Panc1 (cell line): ENCODE measurements at regions not wholly inside any gene's neighbourhood (a gene's known extent, or its start where the extent isn't known, plus 50 kb on each side); places are given as distances from the start of the nearest gene placed in this dataset.

Experiments
- ATAC-seq: fragments of 200-7000 bp; cut with Tn5 transposase; 2 replicates; pipeline ENCODE4 v1.9.1; 2020; ENCODE audit warnings: mild to moderate bottlenecking, moderate library complexity
- BruUV-seq: library from RNA; stranded (reverse); fragments of 400-500 nt; replicated peaks from 2 replicates; lab custom pipeline; 2021; lab: Mats Ljungman, UMichigan
- CTCF ChIA-PET: fragments of 300-600 bp; sonication (Branson Sonifier 250); formaldehyde crosslinking; loops from one replicate; lab custom pipeline; 2022; ENCODE audit warnings: antibody characterized with exemption; lab: Charles Lee
- POLR2A ChIA-PET: fragments of 300-600 bp; sonication (Branson Sonifier 250); formaldehyde crosslinking; loops from one replicate; lab custom pipeline; 2022; ENCODE audit warnings: antibody characterized with exemption; lab: Charles Lee
- DNase-seq: peaks from one replicate; pipeline ENCODE4 v3.0.0-alpha.2; 2010; ENCODE audit warnings: low read depth, low spot score
- H3K27ac ChIP-seq: 2 replicates; pipeline ENCODE4 v1.5.1; 2011; ENCODE audit warnings: mild to moderate bottlenecking, low read length, inconsistent platforms
- H3K27me3 ChIP-seq: fragments of 200-500 bp; sonication (Bioruptor generic); 2 replicates; pipeline ENCODE4 v1.6.0; 2014; ENCODE audit warnings: low read length, inconsistent platforms; ENCODE audit not compliant: control insufficient read depth, insufficient read depth
- H3K36me3 ChIP-seq: fragments of 200-500 bp; sonication (Bioruptor generic); 2 replicates; pipeline ENCODE4 v1.5.1; 2014; ENCODE audit warnings: inconsistent platforms, mild to moderate bottlenecking, low read length, moderate library complexity; ENCODE audit not compliant: control insufficient read depth, insufficient read depth
- H3K4me1 ChIP-seq: 2 replicates; pipeline ENCODE4 v1.5.1; 2011; ENCODE audit warnings: inconsistent platforms, mild to moderate bottlenecking, low read length, moderate library complexity; ENCODE audit not compliant: control insufficient read depth, insufficient read depth
- H3K4me3 ChIP-seq, 2 experiments: 2 replicates each; pipeline ENCODE4 v1.5.1; 2011 to 2012; ENCODE audit warnings: low read depth in 2 of 2, low read length in 2 of 2, mild to moderate bottlenecking in 2 of 2, inconsistent platforms in 1 of 2, moderate library complexity in 1 of 2
- H3K9me3 ChIP-seq: fragments of 200-500 bp; sonication (Bioruptor generic); 2 replicates; pipeline ENCODE4 v1.5.1; 2014; ENCODE audit warnings: low read depth, mild to moderate bottlenecking, inconsistent platforms, low read length, moderate library complexity; ENCODE audit not compliant: control insufficient read depth, insufficient read depth
- POLR2AphosphoS5 ChIP-seq: IDR thresholded peaks from 2 replicates; pipeline ENCODE4 v1.6.1; 2012; ENCODE audit warnings: mild to moderate bottlenecking, low read depth, low read length, moderate library complexity
- SIN3A ChIP-seq: IDR thresholded peaks from 2 replicates; pipeline ENCODE4 v1.6.1; 2012; ENCODE audit warnings: low read depth, mild to moderate bottlenecking, low read length, moderate library complexity, borderline replicate concordance; ENCODE audit not compliant: insufficient read depth
- TCF7L2 ChIP-seq: IDR thresholded peaks from 2 replicates; pipeline ENCODE4 v1.6.1; 2011; ENCODE audit warnings: mild to moderate bottlenecking, low read depth, low read length, inconsistent platforms
- in situ Hi-C: cut with HindIII; loops from 2 replicates; pipeline ENCODE4 v1.10.0; 2016; ENCODE audit warnings: low sequenced_read_pairs, low pct_unique_long_range_greater_than_20kb
- intact Hi-C: fragments of 100-400 bp; cut with micrococcal nuclease; formaldehyde crosslinking; loops from one replicate; pipeline ENCODE4 v1.10.0; 2022; ENCODE audit not compliant: unreplicated experiment
- TF ChIP-seq, protein P1 (sequence below), 2 experiments: IDR thresholded peaks; 2 replicates each; pipeline ENCODE4 v1.6.1; 2011 to 2012; ENCODE audit warnings: low read depth in 2 of 2, control low read depth in 1 of 2, low read length in 1 of 2, mild to moderate bottlenecking in 1 of 2, moderate library complexity in 1 of 2; ENCODE audit not compliant: insufficient read depth in 1 of 2
- TF ChIP-seq, protein P2 (sequence below): fragments of 450-650 bp; IDR thresholded peaks from 2 replicates; pipeline ENCODE4 v1.5.1; 2017; ENCODE audit warnings: mild to moderate bottlenecking

DNA sequence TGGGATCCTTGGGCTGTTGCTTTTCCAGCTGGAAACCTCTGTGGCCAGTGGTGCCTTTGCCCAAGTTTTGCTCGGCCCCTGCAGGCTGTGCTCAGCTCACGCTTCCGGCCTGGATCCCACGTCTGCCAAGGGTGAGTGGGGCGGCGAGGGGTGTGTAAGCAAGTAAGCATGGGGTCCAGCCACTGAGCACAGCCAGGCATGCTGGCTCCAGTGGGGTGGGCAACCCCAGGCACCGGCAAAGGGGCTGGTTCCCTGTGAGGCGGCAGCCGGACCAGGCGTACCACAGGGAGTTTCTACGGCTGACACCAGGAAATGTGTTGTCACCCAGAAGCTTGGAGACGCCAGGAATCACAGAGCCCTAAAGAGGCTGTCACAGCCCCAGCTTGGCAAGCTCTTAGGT lies 393.4 kb upstream of the CCDC196 start:
- intact Hi-C loops (no loop called here), in situ Hi-C loops (no loop called here)
- TF ChIP-seq, protein P1, sequence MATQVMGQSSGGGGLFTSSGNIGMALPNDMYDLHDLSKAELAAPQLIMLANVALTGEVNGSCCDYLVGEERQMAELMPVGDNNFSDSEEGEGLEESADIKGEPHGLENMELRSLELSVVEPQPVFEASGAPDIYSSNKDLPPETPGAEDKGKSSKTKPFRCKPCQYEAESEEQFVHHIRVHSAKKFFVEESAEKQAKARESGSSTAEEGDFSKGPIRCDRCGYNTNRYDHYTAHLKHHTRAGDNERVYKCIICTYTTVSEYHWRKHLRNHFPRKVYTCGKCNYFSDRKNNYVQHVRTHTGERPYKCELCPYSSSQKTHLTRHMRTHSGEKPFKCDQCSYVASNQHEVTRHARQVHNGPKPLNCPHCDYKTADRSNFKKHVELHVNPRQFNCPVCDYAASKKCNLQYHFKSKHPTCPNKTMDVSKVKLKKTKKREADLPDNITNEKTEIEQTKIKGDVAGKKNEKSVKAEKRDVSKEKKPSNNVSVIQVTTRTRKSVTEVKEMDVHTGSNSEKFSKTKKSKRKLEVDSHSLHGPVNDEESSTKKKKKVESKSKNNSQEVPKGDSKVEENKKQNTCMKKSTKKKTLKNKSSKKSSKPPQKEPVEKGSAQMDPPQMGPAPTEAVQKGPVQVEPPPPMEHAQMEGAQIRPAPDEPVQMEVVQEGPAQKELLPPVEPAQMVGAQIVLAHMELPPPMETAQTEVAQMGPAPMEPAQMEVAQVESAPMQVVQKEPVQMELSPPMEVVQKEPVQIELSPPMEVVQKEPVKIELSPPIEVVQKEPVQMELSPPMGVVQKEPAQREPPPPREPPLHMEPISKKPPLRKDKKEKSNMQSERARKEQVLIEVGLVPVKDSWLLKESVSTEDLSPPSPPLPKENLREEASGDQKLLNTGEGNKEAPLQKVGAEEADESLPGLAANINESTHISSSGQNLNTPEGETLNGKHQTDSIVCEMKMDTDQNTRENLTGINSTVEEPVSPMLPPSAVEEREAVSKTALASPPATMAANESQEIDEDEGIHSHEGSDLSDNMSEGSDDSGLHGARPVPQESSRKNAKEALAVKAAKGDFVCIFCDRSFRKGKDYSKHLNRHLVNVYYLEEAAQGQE (IDR thresholded peaks at IDR 0.05; ENCODE audit: insufficient read depth in 1 of 2, low read depth in 2 of 2, low read length in 1 of 2): no peak
- TF ChIP-seq TCF7L2 (no peak), SIN3A (no peak), POLR2AphosphoS5 (no peak)
- TF ChIP-seq, protein P2, sequence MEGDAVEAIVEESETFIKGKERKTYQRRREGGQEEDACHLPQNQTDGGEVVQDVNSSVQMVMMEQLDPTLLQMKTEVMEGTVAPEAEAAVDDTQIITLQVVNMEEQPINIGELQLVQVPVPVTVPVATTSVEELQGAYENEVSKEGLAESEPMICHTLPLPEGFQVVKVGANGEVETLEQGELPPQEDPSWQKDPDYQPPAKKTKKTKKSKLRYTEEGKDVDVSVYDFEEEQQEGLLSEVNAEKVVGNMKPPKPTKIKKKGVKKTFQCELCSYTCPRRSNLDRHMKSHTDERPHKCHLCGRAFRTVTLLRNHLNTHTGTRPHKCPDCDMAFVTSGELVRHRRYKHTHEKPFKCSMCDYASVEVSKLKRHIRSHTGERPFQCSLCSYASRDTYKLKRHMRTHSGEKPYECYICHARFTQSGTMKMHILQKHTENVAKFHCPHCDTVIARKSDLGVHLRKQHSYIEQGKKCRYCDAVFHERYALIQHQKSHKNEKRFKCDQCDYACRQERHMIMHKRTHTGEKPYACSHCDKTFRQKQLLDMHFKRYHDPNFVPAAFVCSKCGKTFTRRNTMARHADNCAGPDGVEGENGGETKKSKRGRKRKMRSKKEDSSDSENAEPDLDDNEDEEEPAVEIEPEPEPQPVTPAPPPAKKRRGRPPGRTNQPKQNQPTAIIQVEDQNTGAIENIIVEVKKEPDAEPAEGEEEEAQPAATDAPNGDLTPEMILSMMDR: no peak
- Histone ChIP-seq H3K27ac (no peak overlapping the region), H3K9me3 (no peaks in the 10 kb centered on the region), H3K4me1 (no peaks in the 10 kb centered on the region), H3K27me3 (peaks cover 3% of the 10 kb centered on the region), H3K4me3 (no peak overlapping the region), H3K36me3 (no peaks in the 10 kb centered on the region)
- ChIA-PET CTCF (no interaction called here), POLR2A (no interaction called here)
- ATAC-seq (no peak), DNase-seq (no peak)
- no TSS peak for BruUV-seq

- ATAC-seq (no peak), DNase-seq (no peak)
- in situ Hi-C loops (no loop called here), intact Hi-C loops (no loop called here)
- Histone ChIP-seq H3K4me1 (no peaks in the 10 kb centered on the region), H3K4me3 (no peak overlapping the region), H3K27me3 (peaks cover 3% of the 10 kb centered on the region), H3K9me3 (no peaks in the 10 kb centered on the region), H3K36me3 (no peaks in the 10 kb centered on the region), H3K27ac (no peak overlapping the region)
- TF ChIP-seq, protein P1 (IDR thresholded peaks at IDR 0.05; ENCODE audit: insufficient read depth in 1 of 2, low read depth in 2 of 2, low read length in 1 of 2): no peak
- TF ChIP-seq POLR2AphosphoS5 (no peak), TCF7L2 (no peak), SIN3A (no peak)
- TF ChIP-seq, protein P2: no peak
- ChIA-PET CTCF (no interaction called here), POLR2A (no interaction called here)
- BruUV-seq: no TSS peak
Observed at GRCh38 chr14:66094001-66094727, 392.0 kb upstream of the CCDC196 start.
